CD4-positive, alpha-beta memory T cell (primary cell): ENCODE measurements at regions not wholly inside any gene's neighbourhood (a gene's known extent, or its start where the extent isn't known, plus 50 kb on each side); places are given as distances from the start of the nearest gene placed in this dataset.

Experiments used
- CTCF ChIA-PET: fragments of 350-600 bp; sonication (Branson Sonifier 250); formaldehyde crosslinking; loops from one replicate; lab custom pipeline; 2021; ENCODE audit warnings: inconsistent platforms; ENCODE audit not compliant: partially characterized antibody; lab: Charles Lee
- POLR2A ChIA-PET: fragments of 350-600 bp; sonication (Branson Sonifier 250); formaldehyde crosslinking; loops from one replicate; lab custom pipeline; 2021; ENCODE audit not compliant: partially characterized antibody; lab: Charles Lee
- DNase-seq, 5 donors: peaks; one replicate each; pipeline versions ENCODE4 v3.0.0 to v3.0.0-alpha.2; 2020 to 2022; ENCODE audit warnings: mixed read lengths in 1 of 5
- H3K27ac ChIP-seq: one replicate; pipeline ENCODE4 v1.7.0; 2013; ENCODE audit warnings: low read depth, low read length
- H3K27me3 ChIP-seq: 2 replicates; pipeline ENCODE4 v1.7.0; 2013; ENCODE audit warnings: mild to moderate bottlenecking, low read length, moderate library complexity; ENCODE audit not compliant: insufficient read depth
- H3K36me3 ChIP-seq: 2 replicates; pipeline ENCODE4 v1.7.0; 2013; ENCODE audit warnings: mild to moderate bottlenecking, low read length, moderate library complexity; ENCODE audit not compliant: insufficient read depth
- H3K4me1 ChIP-seq: 2 replicates; pipeline ENCODE4 v1.7.0; 2013; ENCODE audit warnings: mild to moderate bottlenecking, low read length, moderate library complexity; ENCODE audit not compliant: insufficient read depth
- H3K4me3 ChIP-seq, 2 donors: one replicate each; pipeline ENCODE4 v1.7.0; 2013; ENCODE audit warnings: low read length in 2 of 2, mild to moderate bottlenecking in 1 of 2
- H3K9me3 ChIP-seq, 2 donors: one replicate each; pipeline ENCODE4 v1.7.0; 2013; ENCODE audit warnings: low read length in 2 of 2, control low read depth in 1 of 2; ENCODE audit not compliant: control insufficient read depth in 1 of 2
- H3K27ac Mint-ChIP-seq, 7 donors: one replicate each; pipeline ENCODE4 v1.8.0; 2020 to 2021; ENCODE audit warnings: mixed read lengths in 7 of 7, mild to moderate bottlenecking in 6 of 7, inconsistent platforms in 3 of 7, moderate library complexity in 3 of 7
- H3K27me3 Mint-ChIP-seq, 2 donors: one replicate each; pipeline ENCODE4 v1.8.0; 2020 to 2021; ENCODE audit warnings: mixed read lengths in 2 of 2
- H3K36me3 Mint-ChIP-seq, 2 donors: one replicate each; pipeline ENCODE4 v1.8.0; 2020 to 2021; ENCODE audit warnings: mixed read lengths in 2 of 2, inconsistent platforms in 1 of 2, mild to moderate bottlenecking in 1 of 2
- H3K4me1 Mint-ChIP-seq, 4 donors: one replicate each; pipeline ENCODE4 v1.8.0; 2020 to 2021; ENCODE audit warnings: mixed read lengths in 4 of 4, mild to moderate bottlenecking in 1 of 4
- H3K4me3 Mint-ChIP-seq, 8 donors: one replicate each; pipeline ENCODE4 v1.8.0; 2020 to 2021; ENCODE audit warnings: mixed read lengths in 8 of 8, mild to moderate bottlenecking in 7 of 8, moderate library complexity in 6 of 8, inconsistent platforms in 3 of 8
- H3K9me3 Mint-ChIP-seq, 8 donors: one replicate each; pipeline ENCODE4 v1.8.0; 2020 to 2021; ENCODE audit warnings: mixed read lengths in 8 of 8, mild to moderate bottlenecking in 5 of 8, inconsistent platforms in 3 of 8, moderate library complexity in 1 of 8
- intact Hi-C: fragments of 100-400 bp; cut with micrococcal nuclease; formaldehyde crosslinking; loops from one replicate; pipeline ENCODE4 v1.15.1; 2023

- ChIA-PET CTCF (no interaction called here), POLR2A (no interaction called here)
- no peaks in the 10 kb centered on the region for H3K9me3 ChIP-seq
- H3K27ac ChIP-seq, result no peak overlapping the region
- Mint-ChIP-seq H3K27ac (no peak overlapping the region), H3K4me3 (no peak overlapping the region), H3K9me3 (peaks cover 0 to 8% (median under 1%) of the 10 kb centered on the region in 8 donors), H3K36me3 (no peaks in the 10 kb centered on the region), H3K4me1 (no peaks in the 10 kb centered on the region), H3K27me3 (peaks cover 0 to 2% of the 10 kb centered on the region in 2 donors)
- no peaks in the 10 kb centered on the region for H3K36me3 ChIP-seq
- no peak for DNase-seq
- H3K27me3 ChIP-seq, result no peaks in the 10 kb centered on the region
- intact Hi-C loops, result no loop called here
- H3K4me3 ChIP-seq, result no peak overlapping the region
- no peaks in the 10 kb centered on the region for H3K4me1 ChIP-seq
Observed at GRCh38 chr18:61256291-61256690, 76.9 kb upstream of the CDH20 start.

DNA sequence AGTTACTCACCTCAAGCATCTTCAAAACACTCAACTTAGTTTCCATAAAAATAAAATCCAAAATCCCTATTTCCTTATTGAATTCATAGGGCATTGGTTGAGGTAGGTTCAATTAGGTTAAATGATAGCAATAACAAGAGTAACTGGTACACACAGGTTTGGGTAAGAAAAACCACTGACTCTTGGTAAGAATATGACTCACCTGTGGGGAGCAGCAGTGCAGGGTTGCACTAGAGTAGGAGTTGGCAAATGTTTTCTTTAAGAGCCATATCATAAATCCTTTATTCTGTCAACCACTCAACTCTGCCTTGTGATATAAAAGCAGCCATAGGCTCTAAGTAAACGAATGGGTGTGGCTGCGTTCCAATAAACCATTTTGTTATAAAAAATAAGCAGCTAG lies 71.4 kb upstream of the CDH20 start:
- DNase-seq, result no peak
- Histone ChIP-seq H3K27me3 (no peaks in the 10 kb centered on the region), H3K9me3 (no peaks in the 10 kb centered on the region), H3K27ac (no peak overlapping the region), H3K36me3 (no peaks in the 10 kb centered on the region), H3K4me1 (no peaks in the 10 kb centered on the region), H3K4me3 (no peak overlapping the region)
- H3K9me3 Mint-ChIP-seq, result peaks cover 0 to 22% (median 5%) of the 10 kb centered on the region in 8 donors
- ChIA-PET POLR2A (no interaction called here), CTCF (no interaction called here)
- H3K27ac Mint-ChIP-seq, result no peak overlapping the region
- H3K4me3 Mint-ChIP-seq, result no peak overlapping the region
- no peaks in the 10 kb centered on the region for H3K4me1 Mint-ChIP-seq
- no peaks in the 10 kb centered on the region for H3K27me3 Mint-ChIP-seq
- intact Hi-C loops, result no loop called here
- H3K36me3 Mint-ChIP-seq, result no peaks in the 10 kb centered on the region

GRCh38 chr18:61272793-61273192 lies 60.4 kb upstream of the CDH20 start:
- no peaks in the 10 kb centered on the region for H3K36me3 ChIP-seq
- H3K27ac ChIP-seq, result no peak overlapping the region
- DNase-seq, result no peak
- ChIA-PET CTCF (no interaction called here), POLR2A (no interaction called here)
- no peaks in the 10 kb centered on the region for H3K27me3 ChIP-seq
- Mint-ChIP-seq H3K4me3 (no peak overlapping the region), H3K4me1 (no peaks in the 10 kb centered on the region), H3K27me3 (no peaks in the 10 kb centered on the region), H3K27ac (no peak overlapping the region), H3K9me3 (peaks cover 0 to 9% (median 3%) of the 10 kb centered on the region in 8 donors), H3K36me3 (no peaks in the 10 kb centered on the region)
- intact Hi-C loops, result no loop called here
- no peak overlapping the region for H3K4me3 ChIP-seq
- H3K4me1 ChIP-seq, result no peaks in the 10 kb centered on the region
- H3K9me3 ChIP-seq, result no peaks in the 10 kb centered on the region

DNA sequence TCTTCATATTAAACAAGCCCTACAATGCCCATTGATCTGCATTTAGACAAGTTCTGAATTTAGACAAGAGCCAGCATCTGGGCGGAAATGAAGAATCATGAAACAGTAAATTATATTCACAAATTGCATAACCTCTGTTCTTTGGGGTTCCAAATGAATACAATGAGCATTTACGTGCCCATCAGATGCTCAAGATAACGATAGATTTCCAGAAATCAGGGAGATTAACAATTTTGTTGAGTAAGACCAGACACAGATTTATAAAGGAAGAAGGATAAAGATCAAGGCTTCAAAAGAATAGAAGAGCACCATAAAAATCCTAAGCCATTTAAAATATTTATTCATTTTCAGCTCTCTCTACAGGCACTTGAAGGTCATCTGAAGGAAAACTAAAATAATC lies 59.7 kb upstream of the CDH20 start:
- no peaks in the 10 kb centered on the region for H3K4me1 Mint-ChIP-seq
- H3K9me3 Mint-ChIP-seq, result peaks cover 0 to 9% (median 3%) of the 10 kb centered on the region in 8 donors
- ChIA-PET CTCF (no interaction called here), POLR2A (no interaction called here)
- Histone ChIP-seq H3K27ac (no peak overlapping the region), H3K9me3 (no peaks in the 10 kb centered on the region), H3K4me3 (no peak overlapping the region), H3K4me1 (no peaks in the 10 kb centered on the region), H3K36me3 (no peaks in the 10 kb centered on the region), H3K27me3 (no peaks in the 10 kb centered on the region)
- H3K4me3 Mint-ChIP-seq, result no peak overlapping the region
- no peak overlapping the region for H3K27ac Mint-ChIP-seq
- intact Hi-C loops, result no loop called here
- no peaks in the 10 kb centered on the region for H3K36me3 Mint-ChIP-seq
- DNase-seq, result no peak
- no peaks in the 10 kb centered on the region for H3K27me3 Mint-ChIP-seq

- H3K36me3 Mint-ChIP-seq, result no peaks in the 10 kb centered on the region
- H3K27me3 Mint-ChIP-seq, result no peaks in the 10 kb centered on the region
- no peaks in the 10 kb centered on the region for H3K9me3 ChIP-seq
- POLR2A ChIA-PET, result no interaction called here
- H3K27ac Mint-ChIP-seq, result no peak overlapping the region
- H3K4me3 ChIP-seq, result no peak overlapping the region
- no peak for DNase-seq
- H3K4me1 ChIP-seq, result no peaks in the 10 kb centered on the region
- H3K9me3 Mint-ChIP-seq, result peaks cover 0 to 9% (median 3%) of the 10 kb centered on the region in 8 donors
- no peak overlapping the region for H3K27ac ChIP-seq
- no peaks in the 10 kb centered on the region for H3K4me1 Mint-ChIP-seq
- H3K36me3 ChIP-seq, result no peaks in the 10 kb centered on the region
- no peak overlapping the region for H3K4me3 Mint-ChIP-seq
- intact Hi-C loops, result no loop called here
- H3K27me3 ChIP-seq, result no peaks in the 10 kb centered on the region
- CTCF ChIA-PET, result no interaction called here
Observed at GRCh38 chr18:61274416-61274960, 58.7 kb upstream of the CDH20 start.

GRCh38 chr18:61277808-61278207 lies 55.4 kb upstream of the CDH20 start:
- Mint-ChIP-seq H3K9me3 (peaks cover 0 to 18% (median 4%) of the 10 kb centered on the region in 8 donors), H3K27me3 (no peaks in the 10 kb centered on the region), H3K4me3 (no peak overlapping the region), H3K4me1 (no peaks in the 10 kb centered on the region), H3K27ac (no peak overlapping the region), H3K36me3 (no peaks in the 10 kb centered on the region)
- DNase-seq, result no peak
- ChIA-PET POLR2A (no interaction called here), CTCF (no interaction called here)
- Histone ChIP-seq H3K9me3 (no peaks in the 10 kb centered on the region), H3K4me1 (no peaks in the 10 kb centered on the region), H3K4me3 (no peak overlapping the region), H3K27ac (no peak overlapping the region), H3K27me3 (no peaks in the 10 kb centered on the region), H3K36me3 (no peaks in the 10 kb centered on the region)
- intact Hi-C loops, result no loop called here

GRCh38 chr18:61281431-61281830 lies 51.8 kb upstream of the CDH20 start:
- H3K4me3 ChIP-seq, result no peak overlapping the region
- H3K36me3 ChIP-seq, result no peaks in the 10 kb centered on the region
- no peak for DNase-seq
- Mint-ChIP-seq H3K27me3 (no peaks in the 10 kb centered on the region), H3K27ac (no peak overlapping the region), H3K9me3 (peaks cover 0 to 16% (median 4%) of the 10 kb centered on the region in 8 donors), H3K36me3 (no peaks in the 10 kb centered on the region), H3K4me3 (no peak overlapping the region), H3K4me1 (no peaks in the 10 kb centered on the region)
- CTCF ChIA-PET, result no interaction called here
- no peaks in the 10 kb centered on the region for H3K4me1 ChIP-seq
- intact Hi-C loops, result no loop called here
- POLR2A ChIA-PET, result no interaction called here
- no peak overlapping the region for H3K27ac ChIP-seq
- no peaks in the 10 kb centered on the region for H3K9me3 ChIP-seq
- H3K27me3 ChIP-seq, result no peaks in the 10 kb centered on the region

GRCh38 chr18:61282926-61283325 lies 50.3 kb upstream of the CDH20 start:
- Histone ChIP-seq H3K9me3 (no peaks in the 10 kb centered on the region), H3K36me3 (no peaks in the 10 kb centered on the region), H3K4me3 (no peak overlapping the region), H3K27me3 (no peaks in the 10 kb centered on the region), H3K4me1 (no peaks in the 10 kb centered on the region), H3K27ac (no peak overlapping the region)
- no peaks in the 10 kb centered on the region for H3K4me1 Mint-ChIP-seq
- H3K27me3 Mint-ChIP-seq, result no peaks in the 10 kb centered on the region
- no peaks in the 10 kb centered on the region for H3K36me3 Mint-ChIP-seq
- intact Hi-C loops, result no loop called here
- DNase-seq, result no peak
- H3K4me3 Mint-ChIP-seq, result no peak overlapping the region
- H3K27ac Mint-ChIP-seq, result no peak overlapping the region
- peaks cover 0 to 16% (median 4%) of the 10 kb centered on the region in 8 donors for H3K9me3 Mint-ChIP-seq
- POLR2A ChIA-PET, result no interaction called here
- CTCF ChIA-PET, result no interaction called here
